ENCODE measurements at regions not wholly inside any gene's neighbourhood (a gene's known extent, or its start where the extent isn't known, plus 50 kb on each side); places are given as distances from the start of the nearest gene placed in this dataset.
"Not testable (repeated sequence)": the region's sequence is repeated elsewhere in the genome, so short reads cannot be mapped to it uniquely, and the experiment has no call there.

DNA sequence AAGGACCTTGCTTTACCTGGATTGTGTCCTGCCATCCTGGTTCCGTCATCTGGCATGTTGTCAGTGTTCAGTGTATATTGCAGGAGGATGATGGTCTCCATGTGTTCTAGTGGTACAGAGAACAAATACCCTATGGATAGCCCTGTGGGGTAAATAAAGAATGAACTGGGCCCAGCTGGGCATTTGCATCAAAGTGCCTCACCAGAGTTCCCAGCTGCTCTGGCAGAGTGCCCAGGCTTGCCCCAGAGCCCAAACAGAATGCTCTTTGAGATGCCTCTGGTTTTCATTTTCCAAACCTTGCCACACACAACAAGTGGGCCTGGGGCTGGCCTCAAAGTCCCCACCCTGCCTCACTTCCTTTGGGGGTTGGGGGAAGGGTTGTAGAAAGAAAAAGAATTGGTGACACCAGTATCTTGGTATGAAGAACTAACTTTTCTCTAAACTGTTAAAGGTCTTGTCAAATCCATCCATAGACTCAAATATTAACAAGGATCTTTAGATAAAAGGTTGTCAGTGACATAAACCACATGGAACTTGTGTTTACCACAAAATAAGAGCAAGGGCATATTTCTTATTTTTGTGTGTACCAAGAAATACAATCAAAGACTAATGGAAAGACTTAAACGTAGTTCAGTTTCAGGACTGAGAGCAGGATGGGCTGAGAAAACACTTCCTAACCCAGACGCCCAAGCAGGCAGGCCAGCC, 82.2 kb downstream of the LMO4 start (continued):
- TF ChIP-seq, protein P1, sequence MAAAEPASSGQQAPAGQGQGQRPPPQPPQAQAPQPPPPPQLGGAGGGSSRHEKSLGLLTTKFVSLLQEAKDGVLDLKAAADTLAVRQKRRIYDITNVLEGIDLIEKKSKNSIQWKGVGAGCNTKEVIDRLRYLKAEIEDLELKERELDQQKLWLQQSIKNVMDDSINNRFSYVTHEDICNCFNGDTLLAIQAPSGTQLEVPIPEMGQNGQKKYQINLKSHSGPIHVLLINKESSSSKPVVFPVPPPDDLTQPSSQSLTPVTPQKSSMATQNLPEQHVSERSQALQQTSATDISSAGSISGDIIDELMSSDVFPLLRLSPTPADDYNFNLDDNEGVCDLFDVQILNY (CRISPR knock-in tag; IDR thresholded peaks at IDR 0.05), result no peak
- no peak for TF ChIP-seq FOXK1 (CRISPR knock-in tag; IDR thresholded peaks at IDR 0.05)
- no peak for TF ChIP-seq ZBTB21 (CRISPR knock-in tag; IDR thresholded peaks at IDR 0.05; ENCODE audit: borderline replicate concordance)

DNA sequence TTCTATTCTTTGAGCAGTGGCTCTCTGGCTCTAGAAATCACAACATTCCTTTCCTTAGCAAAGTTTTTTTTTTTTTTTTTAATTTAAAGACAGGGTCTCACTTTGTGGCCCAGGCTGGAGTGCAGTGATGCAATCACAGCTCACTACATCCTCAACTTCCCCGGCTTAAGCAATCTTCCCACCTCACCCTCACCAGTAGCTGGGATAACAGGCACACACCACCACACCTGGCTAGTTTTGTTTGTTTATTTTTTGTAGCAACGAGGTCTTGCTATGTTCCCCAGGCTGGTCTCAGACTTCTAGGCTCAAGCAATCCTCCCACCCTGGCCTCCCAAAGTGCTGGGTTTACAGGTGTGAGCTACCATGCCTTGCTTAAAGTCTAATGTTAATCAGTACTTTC, 85.2 kb downstream of the LMO4 start:
- H3K4me3 Mint-ChIP-seq; H3K9me3 Mint-ChIP-seq; H3K27me3 Mint-ChIP-seq (ENCODE audit: low read depth); DNase-seq (ENCODE audit: low spot score); ATAC-seq; H3K36me3 Mint-ChIP-seq; H3K4me1 Mint-ChIP-seq; CTCF ChIA-PET; POLR2A ChIA-PET; H3K27ac Mint-ChIP-seq: not testable (repeated sequence)

DNA sequence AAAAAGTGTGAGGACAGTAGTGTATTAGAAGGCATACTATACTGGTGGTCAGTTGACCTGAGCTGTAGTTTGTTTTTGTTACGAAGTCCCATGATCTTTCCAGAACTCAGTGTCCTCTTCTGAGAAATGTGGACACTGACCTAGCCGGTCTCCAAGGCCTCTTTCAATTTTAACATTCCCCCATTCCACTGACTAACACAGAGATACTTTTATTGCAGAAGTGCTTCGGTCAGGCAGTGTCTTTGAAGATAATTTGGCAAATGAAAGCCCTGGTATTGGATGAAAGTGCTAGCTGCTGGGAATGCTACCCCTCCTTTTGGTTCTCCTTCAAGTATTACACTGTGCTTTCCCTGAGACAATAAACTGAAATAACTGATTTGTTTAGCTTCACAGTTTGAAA, 89.4 kb downstream of the LMO4 start:
- no peak for ATAC-seq
- H3K9me3 Mint-ChIP-seq, result peaks cover 17% of the 10 kb centered on the region
- H3K4me3 Mint-ChIP-seq, result no peak overlapping the region
- TF ChIP-seq, protein P2, sequence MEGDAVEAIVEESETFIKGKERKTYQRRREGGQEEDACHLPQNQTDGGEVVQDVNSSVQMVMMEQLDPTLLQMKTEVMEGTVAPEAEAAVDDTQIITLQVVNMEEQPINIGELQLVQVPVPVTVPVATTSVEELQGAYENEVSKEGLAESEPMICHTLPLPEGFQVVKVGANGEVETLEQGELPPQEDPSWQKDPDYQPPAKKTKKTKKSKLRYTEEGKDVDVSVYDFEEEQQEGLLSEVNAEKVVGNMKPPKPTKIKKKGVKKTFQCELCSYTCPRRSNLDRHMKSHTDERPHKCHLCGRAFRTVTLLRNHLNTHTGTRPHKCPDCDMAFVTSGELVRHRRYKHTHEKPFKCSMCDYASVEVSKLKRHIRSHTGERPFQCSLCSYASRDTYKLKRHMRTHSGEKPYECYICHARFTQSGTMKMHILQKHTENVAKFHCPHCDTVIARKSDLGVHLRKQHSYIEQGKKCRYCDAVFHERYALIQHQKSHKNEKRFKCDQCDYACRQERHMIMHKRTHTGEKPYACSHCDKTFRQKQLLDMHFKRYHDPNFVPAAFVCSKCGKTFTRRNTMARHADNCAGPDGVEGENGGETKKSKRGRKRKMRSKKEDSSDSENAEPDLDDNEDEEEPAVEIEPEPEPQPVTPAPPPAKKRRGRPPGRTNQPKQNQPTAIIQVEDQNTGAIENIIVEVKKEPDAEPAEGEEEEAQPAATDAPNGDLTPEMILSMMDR (IDR thresholded peaks at IDR 0.05), result no peak
- no peak for TF ChIP-seq NR2C2 (CRISPR knock-in tag; IDR thresholded peaks at IDR 0.05)
- TF ChIP-seq ZNF232 (CRISPR knock-in tag; IDR thresholded peaks at IDR 0.05), result no peak
- TF ChIP-seq GRHL2 (CRISPR knock-in tag; IDR thresholded peaks at IDR 0.05; ENCODE audit: insufficient replicate concordance, severe bottlenecking), result no peak
- DNase-seq (ENCODE audit: low spot score), result no peak
- POLR2A ChIA-PET, result no interaction called here
- H3K27me3 Mint-ChIP-seq (ENCODE audit: low read depth), result no peaks in the 10 kb centered on the region
- H3K27ac Mint-ChIP-seq, result no peak overlapping the region
- peaks cover 6% of the 10 kb centered on the region; the same call in 1 of the 2 replicates for H3K36me3 Mint-ChIP-seq
- H3K4me1 Mint-ChIP-seq, result no peaks in the 10 kb centered on the region
- CTCF ChIA-PET, result no interaction called here

DNA sequence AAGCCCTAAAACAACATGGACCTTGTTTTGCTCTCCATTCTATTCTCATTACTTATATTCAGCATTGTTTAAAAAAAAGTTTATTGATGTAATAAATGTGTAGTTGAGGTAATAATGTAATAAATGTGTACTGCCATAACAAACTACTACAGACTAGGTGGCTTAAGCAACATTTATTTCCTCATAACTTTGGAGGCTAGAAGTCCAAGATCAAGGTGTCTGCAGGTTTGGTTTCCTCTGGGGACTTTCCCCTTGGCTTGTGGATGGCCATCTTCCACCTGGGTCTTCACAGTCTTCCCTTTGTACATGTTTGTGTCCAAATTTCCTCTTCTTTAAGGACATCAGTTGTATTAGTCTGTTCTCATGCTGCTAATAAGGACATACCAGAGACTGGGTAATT, 93.1 kb downstream of the LMO4 start:
- no peak for DNase-seq (ENCODE audit: low spot score)
- TF ChIP-seq NR1H2 (CRISPR knock-in tag; IDR thresholded peaks at IDR 0.05), result no peak
- no peak for TF ChIP-seq GRHL2 (CRISPR knock-in tag; IDR thresholded peaks at IDR 0.05; ENCODE audit: insufficient replicate concordance, severe bottlenecking)
- TF ChIP-seq SMAD4 (CRISPR knock-in tag; IDR thresholded peaks at IDR 0.05), result no peak
- TF ChIP-seq, protein P3, sequence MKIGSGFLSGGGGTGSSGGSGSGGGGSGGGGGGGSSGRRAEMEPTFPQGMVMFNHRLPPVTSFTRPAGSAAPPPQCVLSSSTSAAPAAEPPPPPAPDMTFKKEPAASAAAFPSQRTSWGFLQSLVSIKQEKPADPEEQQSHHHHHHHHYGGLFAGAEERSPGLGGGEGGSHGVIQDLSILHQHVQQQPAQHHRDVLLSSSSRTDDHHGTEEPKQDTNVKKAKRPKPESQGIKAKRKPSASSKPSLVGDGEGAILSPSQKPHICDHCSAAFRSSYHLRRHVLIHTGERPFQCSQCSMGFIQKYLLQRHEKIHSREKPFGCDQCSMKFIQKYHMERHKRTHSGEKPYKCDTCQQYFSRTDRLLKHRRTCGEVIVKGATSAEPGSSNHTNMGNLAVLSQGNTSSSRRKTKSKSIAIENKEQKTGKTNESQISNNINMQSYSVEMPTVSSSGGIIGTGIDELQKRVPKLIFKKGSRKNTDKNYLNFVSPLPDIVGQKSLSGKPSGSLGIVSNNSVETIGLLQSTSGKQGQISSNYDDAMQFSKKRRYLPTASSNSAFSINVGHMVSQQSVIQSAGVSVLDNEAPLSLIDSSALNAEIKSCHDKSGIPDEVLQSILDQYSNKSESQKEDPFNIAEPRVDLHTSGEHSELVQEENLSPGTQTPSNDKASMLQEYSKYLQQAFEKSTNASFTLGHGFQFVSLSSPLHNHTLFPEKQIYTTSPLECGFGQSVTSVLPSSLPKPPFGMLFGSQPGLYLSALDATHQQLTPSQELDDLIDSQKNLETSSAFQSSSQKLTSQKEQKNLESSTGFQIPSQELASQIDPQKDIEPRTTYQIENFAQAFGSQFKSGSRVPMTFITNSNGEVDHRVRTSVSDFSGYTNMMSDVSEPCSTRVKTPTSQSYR (CRISPR knock-in tag; IDR thresholded peaks at IDR 0.05), result no peak
- TF ChIP-seq ZNF138 (CRISPR knock-in tag; conservative IDR thresholded peaks at IDR 0.05), result no peak
- TF ChIP-seq, protein P4, sequence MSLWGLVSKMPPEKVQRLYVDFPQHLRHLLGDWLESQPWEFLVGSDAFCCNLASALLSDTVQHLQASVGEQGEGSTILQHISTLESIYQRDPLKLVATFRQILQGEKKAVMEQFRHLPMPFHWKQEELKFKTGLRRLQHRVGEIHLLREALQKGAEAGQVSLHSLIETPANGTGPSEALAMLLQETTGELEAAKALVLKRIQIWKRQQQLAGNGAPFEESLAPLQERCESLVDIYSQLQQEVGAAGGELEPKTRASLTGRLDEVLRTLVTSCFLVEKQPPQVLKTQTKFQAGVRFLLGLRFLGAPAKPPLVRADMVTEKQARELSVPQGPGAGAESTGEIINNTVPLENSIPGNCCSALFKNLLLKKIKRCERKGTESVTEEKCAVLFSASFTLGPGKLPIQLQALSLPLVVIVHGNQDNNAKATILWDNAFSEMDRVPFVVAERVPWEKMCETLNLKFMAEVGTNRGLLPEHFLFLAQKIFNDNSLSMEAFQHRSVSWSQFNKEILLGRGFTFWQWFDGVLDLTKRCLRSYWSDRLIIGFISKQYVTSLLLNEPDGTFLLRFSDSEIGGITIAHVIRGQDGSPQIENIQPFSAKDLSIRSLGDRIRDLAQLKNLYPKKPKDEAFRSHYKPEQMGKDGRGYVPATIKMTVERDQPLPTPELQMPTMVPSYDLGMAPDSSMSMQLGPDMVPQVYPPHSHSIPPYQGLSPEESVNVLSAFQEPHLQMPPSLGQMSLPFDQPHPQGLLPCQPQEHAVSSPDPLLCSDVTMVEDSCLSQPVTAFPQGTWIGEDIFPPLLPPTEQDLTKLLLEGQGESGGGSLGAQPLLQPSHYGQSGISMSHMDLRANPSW (CRISPR knock-in tag; conservative IDR thresholded peaks at IDR 0.05; ENCODE audit: low read depth), result no peak
- no peak for TF ChIP-seq CREB1 (CRISPR knock-in tag; IDR thresholded peaks at IDR 0.05)
- TF ChIP-seq, protein P5, sequence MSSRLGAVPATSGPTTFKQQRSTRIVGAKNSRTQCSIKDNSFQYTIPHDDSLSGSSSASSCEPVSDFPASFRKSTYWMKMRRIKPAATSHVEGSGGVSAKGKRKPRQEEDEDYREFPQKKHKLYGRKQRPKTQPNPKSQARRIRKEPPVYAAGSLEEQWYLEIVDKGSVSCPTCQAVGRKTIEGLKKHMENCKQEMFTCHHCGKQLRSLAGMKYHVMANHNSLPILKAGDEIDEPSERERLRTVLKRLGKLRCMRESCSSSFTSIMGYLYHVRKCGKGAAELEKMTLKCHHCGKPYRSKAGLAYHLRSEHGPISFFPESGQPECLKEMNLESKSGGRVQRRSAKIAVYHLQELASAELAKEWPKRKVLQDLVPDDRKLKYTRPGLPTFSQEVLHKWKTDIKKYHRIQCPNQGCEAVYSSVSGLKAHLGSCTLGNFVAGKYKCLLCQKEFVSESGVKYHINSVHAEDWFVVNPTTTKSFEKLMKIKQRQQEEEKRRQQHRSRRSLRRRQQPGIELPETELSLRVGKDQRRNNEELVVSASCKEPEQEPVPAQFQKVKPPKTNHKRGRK (CRISPR knock-in tag; IDR thresholded peaks at IDR 0.05; ENCODE audit: borderline replicate concordance), result no peak
- TF ChIP-seq, protein P1 (CRISPR knock-in tag; IDR thresholded peaks at IDR 0.05), result no peak

More for the DNA sequence above, 93.1 kb downstream of the LMO4 start:
- Mint-ChIP-seq H3K36me3 (no peaks in the 10 kb centered on the region), H3K4me1 (peaks cover 6% of the 10 kb centered on the region), H3K9me3 (peaks cover 10% of the 10 kb centered on the region), H3K27me3 (ENCODE audit: low read depth) (no peaks in the 10 kb centered on the region), H3K27ac (no peak overlapping the region), H3K4me3 (no peak overlapping the region)
- ChIA-PET POLR2A (no interaction called here), CTCF (no interaction called here)
- ATAC-seq, result no peak
